ENCODE measurements at regions not wholly inside any gene's neighbourhood (a gene's known extent, or its start where the extent isn't known, plus 50 kb on each side); places are given as distances from the start of the nearest gene placed in this dataset.

DNA sequence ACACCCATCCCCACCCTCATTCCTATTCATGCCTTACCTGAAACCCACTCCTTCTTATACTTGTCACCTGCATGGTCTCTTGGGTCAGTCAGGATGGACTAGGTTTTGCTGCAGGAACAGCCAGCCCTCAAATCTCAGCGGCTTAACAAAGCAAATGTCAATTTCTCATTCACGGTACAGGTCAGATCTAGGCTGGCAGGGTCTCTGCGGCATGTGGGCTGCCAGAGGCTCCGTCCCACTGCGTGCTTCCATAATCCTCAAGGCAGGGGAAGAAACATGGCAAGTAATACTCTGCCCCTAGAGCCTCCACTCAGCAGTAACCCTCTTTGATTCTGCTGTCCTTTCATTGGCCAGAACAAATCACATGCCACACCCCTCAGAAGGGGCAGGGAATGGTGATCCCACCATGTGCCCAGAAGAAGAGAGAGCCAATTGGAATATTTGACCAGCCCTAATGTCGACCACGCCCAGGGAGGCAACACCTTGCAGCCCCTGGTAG, 114.9 kb upstream of the ZMIZ1 start:
- Histone ChIP-seq H3K9me3 (no peaks in the 10 kb centered on the region), H3K4me3 (no peak overlapping the region), H3K36me3 (no peaks in the 10 kb centered on the region), H3K4me1 (no peaks in the 10 kb centered on the region), H3K27ac (no peak overlapping the region), H3K27me3 (no peaks in the 10 kb centered on the region)
- intact Hi-C loops (cut with DNase I): no loop called here
- DNase-seq (no peak), ATAC-seq (no peak)
- 97% methylated on average over 5 of the region's 7 CpGs for WGBS (ENCODE audit: insufficient coverage, low coverage, low lambda C conversion rate, missing lambda C conversion rate)
- TF ChIP-seq POLR2A (IDR thresholded peaks at IDR 0.05): no peak
- TF ChIP-seq, protein P1, sequence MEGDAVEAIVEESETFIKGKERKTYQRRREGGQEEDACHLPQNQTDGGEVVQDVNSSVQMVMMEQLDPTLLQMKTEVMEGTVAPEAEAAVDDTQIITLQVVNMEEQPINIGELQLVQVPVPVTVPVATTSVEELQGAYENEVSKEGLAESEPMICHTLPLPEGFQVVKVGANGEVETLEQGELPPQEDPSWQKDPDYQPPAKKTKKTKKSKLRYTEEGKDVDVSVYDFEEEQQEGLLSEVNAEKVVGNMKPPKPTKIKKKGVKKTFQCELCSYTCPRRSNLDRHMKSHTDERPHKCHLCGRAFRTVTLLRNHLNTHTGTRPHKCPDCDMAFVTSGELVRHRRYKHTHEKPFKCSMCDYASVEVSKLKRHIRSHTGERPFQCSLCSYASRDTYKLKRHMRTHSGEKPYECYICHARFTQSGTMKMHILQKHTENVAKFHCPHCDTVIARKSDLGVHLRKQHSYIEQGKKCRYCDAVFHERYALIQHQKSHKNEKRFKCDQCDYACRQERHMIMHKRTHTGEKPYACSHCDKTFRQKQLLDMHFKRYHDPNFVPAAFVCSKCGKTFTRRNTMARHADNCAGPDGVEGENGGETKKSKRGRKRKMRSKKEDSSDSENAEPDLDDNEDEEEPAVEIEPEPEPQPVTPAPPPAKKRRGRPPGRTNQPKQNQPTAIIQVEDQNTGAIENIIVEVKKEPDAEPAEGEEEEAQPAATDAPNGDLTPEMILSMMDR (IDR thresholded peaks at IDR 0.05): no peak

DNA sequence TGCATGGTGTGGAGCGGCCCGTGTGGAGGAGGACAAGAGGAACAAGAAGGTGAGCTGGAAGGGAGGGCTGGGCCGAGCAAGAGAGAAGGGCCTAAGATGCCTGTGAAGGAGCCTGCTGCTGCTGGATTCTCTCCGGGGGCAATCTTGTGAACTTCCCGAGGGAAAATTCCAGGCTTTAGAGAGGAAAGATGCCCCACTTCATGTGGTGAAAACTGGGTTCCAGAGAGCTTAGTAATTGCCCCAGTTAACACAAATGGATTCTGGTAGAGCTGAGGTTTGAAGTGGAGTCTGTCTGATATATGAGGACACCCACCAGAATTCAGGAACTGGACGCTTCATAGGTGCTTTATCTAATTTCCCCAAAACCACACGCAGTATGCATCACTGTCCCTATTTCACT, 114.1 kb upstream of the ZMIZ1 start:
- DNase-seq (no peak), ATAC-seq (no peak)
- 96% methylated on average over 6 of the region's 7 CpGs for WGBS (ENCODE audit: insufficient coverage, low coverage, low lambda C conversion rate, missing lambda C conversion rate)
- Histone ChIP-seq H3K36me3 (no peaks in the 10 kb centered on the region), H3K4me3 (no peak overlapping the region), H3K27ac (no peak overlapping the region), H3K4me1 (no peaks in the 10 kb centered on the region), H3K9me3 (no peaks in the 10 kb centered on the region), H3K27me3 (no peaks in the 10 kb centered on the region)
- TF ChIP-seq POLR2A (IDR thresholded peaks at IDR 0.05): no peak
- TF ChIP-seq, protein P1 (IDR thresholded peaks at IDR 0.05): no peak
- intact Hi-C loops (cut with DNase I): no loop called here

DNA sequence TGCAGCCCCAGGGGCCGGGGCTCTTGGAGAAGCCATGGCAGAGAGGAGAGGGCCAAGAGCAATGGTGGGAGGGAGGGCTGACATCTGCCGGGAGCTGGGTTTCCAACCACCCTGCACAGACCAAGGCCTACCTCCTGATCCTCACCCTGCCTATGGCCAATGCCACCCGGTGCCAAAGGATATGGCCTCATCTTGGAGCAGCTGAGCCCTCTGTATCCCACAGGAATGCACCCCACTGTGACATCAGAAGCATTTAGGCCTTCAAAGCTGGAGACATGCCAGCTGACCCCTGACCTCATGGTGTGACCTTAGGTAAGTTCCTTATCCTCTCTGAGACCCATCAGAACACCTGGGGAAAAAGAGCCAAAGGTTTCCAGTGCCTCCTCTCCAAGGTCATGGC, 113.6 kb upstream of the ZMIZ1 start:
- intact Hi-C loops (cut with DNase I): no loop called here
- no peaks in the 10 kb centered on the region for H3K4me1 ChIP-seq
- no peak overlapping the region for H3K27ac ChIP-seq
- ATAC-seq (no peak), DNase-seq (no peak)
- H3K9me3 ChIP-seq: no peaks in the 10 kb centered on the region
- 83% methylated on average over 1 of the region's 3 CpGs for WGBS (ENCODE audit: insufficient coverage, low coverage, low lambda C conversion rate, missing lambda C conversion rate)
- H3K27me3 ChIP-seq: no peaks in the 10 kb centered on the region
- no peaks in the 10 kb centered on the region for H3K36me3 ChIP-seq
- H3K4me3 ChIP-seq: no peak overlapping the region
- no peak for TF ChIP-seq POLR2A (IDR thresholded peaks at IDR 0.05)
- TF ChIP-seq, protein P1 (IDR thresholded peaks at IDR 0.05): no peak

DNA sequence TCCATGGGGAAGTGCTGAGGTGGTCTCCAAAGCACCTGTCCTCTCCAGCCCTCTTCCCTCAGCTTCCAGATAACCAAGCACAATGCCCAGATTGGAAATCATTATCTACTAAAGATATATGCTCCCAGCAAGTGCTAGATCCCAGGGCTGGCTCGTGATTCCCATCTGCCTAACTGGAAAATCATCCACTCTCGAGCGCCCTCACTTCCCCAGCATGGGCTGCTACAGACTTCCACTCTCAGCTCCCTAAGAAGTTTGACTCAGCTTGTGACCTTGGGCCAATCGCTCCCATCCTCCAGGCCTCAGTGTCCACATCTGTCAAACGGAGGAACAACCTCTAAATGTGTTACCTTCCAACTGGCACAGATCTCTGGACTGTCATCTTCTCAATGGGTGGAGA, 112.4 kb upstream of the ZMIZ1 start:
- H3K36me3 ChIP-seq: no peaks in the 10 kb centered on the region
- no peaks in the 10 kb centered on the region for H3K9me3 ChIP-seq
- no peaks in the 10 kb centered on the region for H3K4me1 ChIP-seq
- no peak overlapping the region for H3K4me3 ChIP-seq
- H3K27ac ChIP-seq: no peak overlapping the region
- intact Hi-C loops (cut with DNase I): no loop called here
- ATAC-seq (no peak), DNase-seq (no peak)
- TF ChIP-seq, protein P1 (IDR thresholded peaks at IDR 0.05): no peak
- no peaks in the 10 kb centered on the region for H3K27me3 ChIP-seq
- 93% methylated on average over 2 of the region's 5 CpGs for WGBS (ENCODE audit: insufficient coverage, low coverage, low lambda C conversion rate, missing lambda C conversion rate)

DNA sequence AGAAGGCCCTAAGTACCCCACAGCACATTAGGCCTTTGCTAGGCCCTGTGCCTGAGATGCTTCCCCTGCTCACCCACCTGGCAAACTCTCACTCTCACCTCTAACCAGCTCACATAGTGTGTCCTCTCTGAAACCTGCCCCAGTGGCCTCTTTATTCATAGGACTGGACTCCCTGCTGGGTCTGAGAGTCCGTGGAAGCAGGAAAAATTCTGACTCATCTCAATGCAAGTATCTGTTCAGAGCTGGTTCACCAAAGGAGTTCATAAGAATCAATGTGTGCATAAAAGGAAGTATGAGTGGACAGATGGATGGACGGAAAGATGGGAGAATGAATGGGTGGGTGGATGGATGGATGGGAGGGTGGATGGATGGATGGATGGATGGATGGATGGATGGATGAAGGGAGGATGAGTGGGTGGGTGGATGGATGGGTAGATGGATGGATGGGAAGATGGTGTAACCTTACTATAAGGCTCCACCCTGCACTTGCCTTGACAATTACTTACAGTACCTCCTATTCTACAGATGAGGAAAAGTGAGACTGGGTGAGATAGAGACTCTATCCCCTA, 111.2 kb upstream of the ZMIZ1 start:
- Histone ChIP-seq H3K36me3 (no peaks in the 10 kb centered on the region), H3K27ac (no peak overlapping the region), H3K4me1 (no peaks in the 10 kb centered on the region), H3K27me3 (no peaks in the 10 kb centered on the region), H3K9me3 (no peaks in the 10 kb centered on the region), H3K4me3 (no peak overlapping the region)
- intact Hi-C loops (cut with DNase I): no loop called here
- DNase-seq (no peak), ATAC-seq (no peak)
- TF ChIP-seq, protein P1 (IDR thresholded peaks at IDR 0.05): no peak
- no peak for TF ChIP-seq POLR2A (IDR thresholded peaks at IDR 0.05)
- 92% methylated on average over 2 of the region's 2 CpGs for WGBS (ENCODE audit: insufficient coverage, low coverage, low lambda C conversion rate, missing lambda C conversion rate)

All from right lobe of liver (tissue), 6 donors.